ENCODE measurements at regions not wholly inside any gene's neighbourhood (a gene's known extent, or its start where the extent isn't known, plus 50 kb on each side); places are given as distances from the start of the nearest gene placed in this dataset.

GRCh38 chr10:33386926-33387325 is 52.5 kb upstream of the NRP1 start:
- Histone ChIP-seq H2BK15ac (ENCODE audit: low read length) (no peak overlapping the region), H3K79me2 (ENCODE audit: control insufficient read depth in 1 of 2, insufficient read depth in 2 of 2, low read length in 2 of 2) (no peaks in the 10 kb centered on the region), H4K5ac (ENCODE audit: insufficient read length, low read depth, low read length) (no peak overlapping the region), H3K4me2 (ENCODE audit: insufficient read depth in 1 of 2, low read depth in 2 of 2, low read length in 2 of 2) (no peak overlapping the region), H3K27ac (ENCODE audit: low read depth, low read length) (no peak overlapping the region), H2BK5ac (ENCODE audit: low read depth, low read length) (no peak overlapping the region), H3K9me3 (ENCODE audit: insufficient read depth in 2 of 2, low read depth in 1 of 2, low read length in 1 of 2) (no peaks in the 10 kb centered on the region), H3K23me2 (ENCODE audit: low read depth, low read length) (no peaks in the 10 kb centered on the region), H3K56ac (replicated peaks; ENCODE audit: insufficient read length, low read depth, low read length) (no peak overlapping the region), H2AK5ac (ENCODE audit: low read depth, low read length) (no peak overlapping the region), H3K79me1 (ENCODE audit: low read depth, low read length) (no peaks in the 10 kb centered on the region), H3K18ac (ENCODE audit: extremely low read depth, low read length) (no peak overlapping the region), H3K4me3 (ENCODE audit: extremely low read depth in 1 of 4, insufficient read depth in 2 of 4, low read depth in 3 of 4, low read length in 4 of 4) (no peak overlapping the region), H3K4ac (replicated peaks; ENCODE audit: insufficient read length, low read depth, low read length) (no peak overlapping the region), H4K91ac (replicated peaks; ENCODE audit: insufficient read length, low read length) (no peak overlapping the region), H2BK120ac (replicated peaks; ENCODE audit: low read depth, low read length) (no peak overlapping the region), H3K27me3 (replicated peaks in 1 of 4; ENCODE audit: control insufficient read depth in 3 of 4, extremely low read depth in 1 of 4, insufficient read depth in 3 of 4, low read length in 3 of 4) (no peaks in the 10 kb centered on the region), H2BK20ac (ENCODE audit: low read length) (no peak overlapping the region), H3K14ac (ENCODE audit: insufficient read length) (no peak overlapping the region), H3K9ac (replicated peaks in 1 of 4; ENCODE audit: extremely low read depth in 1 of 4, low read depth in 3 of 4, low read length in 3 of 4) (no peak overlapping the region), H2AFZ (ENCODE audit: low read length) (no peak overlapping the region), H3K23ac (ENCODE audit: insufficient read length) (no peak overlapping the region), H4K20me1 (replicated peaks in 1 of 2; ENCODE audit: control insufficient read depth in 1 of 2, insufficient read depth in 2 of 2, low read length in 2 of 2) (no peaks in the 10 kb centered on the region), H3K4me1 (replicated peaks in 1 of 4; ENCODE audit: control insufficient read depth in 3 of 4, insufficient read depth in 4 of 4, low read length in 3 of 4) (peaks cover 0 to 5% (median 2%) of the 10 kb centered on the region in 4 experiments; a peak in 2 of 7 replicates), H2BK12ac (ENCODE audit: low read depth, low read length) (no peak overlapping the region), H4K8ac (ENCODE audit: extremely low read depth, insufficient read depth, low read length) (no peak overlapping the region), H3K36me3 (ENCODE audit: control insufficient read depth in 2 of 4, insufficient read depth in 4 of 4, low read length in 3 of 4) (no peaks in the 10 kb centered on the region)
- no peak for FAIRE-seq
- WGBS, 2 experiments (ENCODE audit: extremely low coverage in 1 of 2, insufficient coverage in 1 of 2, insufficient read length in 1 of 2, insufficient replicate concordance in 2 of 2, low coverage in 1 of 2, low lambda C conversion rate in 2 of 2, missing lambda C conversion rate in 1 of 2): 100% methylated on average over 2 of the region's 2 CpGs; no CpG with 5 or more reads in 1 of the 2 experiments
- TF ChIP-seq CHD1 (IDR thresholded peaks at IDR 0.05; ENCODE audit: low read depth, low read length) (no peak), SUZ12 (IDR thresholded peaks at IDR 0.05; ENCODE audit: low read length) (no peak), TEAD4 (IDR thresholded peaks at IDR 0.05; ENCODE audit: low read depth, low read length) (no peak), ZNF274 (IDR thresholded peaks at IDR 0.05; ENCODE audit: borderline replicate concordance, extremely low read depth, low read length) (no peak), SIX5 (IDR thresholded peaks at IDR 0.05; ENCODE audit: low read depth, low read length) (no peak), SP4 (IDR thresholded peaks at IDR 0.05; ENCODE audit: low read length) (no peak), HDAC2 (IDR thresholded peaks at IDR 0.05; ENCODE audit: borderline replicate concordance in 1 of 2, low read depth in 2 of 2, low read length in 2 of 2) (no peak), JUN (IDR thresholded peaks at IDR 0.05; ENCODE audit: low read depth, low read length) (no peak), TAF7 (optimal IDR thresholded peaks at IDR 0.05; ENCODE audit: borderline replicate concordance, low read depth, low read length) (no peak), HDAC6 (IDR thresholded peaks at IDR 0.05; ENCODE audit: low read depth, low read length) (no peak), POU5F1 (IDR thresholded peaks at IDR 0.05; ENCODE audit: low read depth, low read length) (no peak), CREB1 (IDR thresholded peaks at IDR 0.05) (no peak), RBBP5 (IDR thresholded peaks at IDR 0.05; ENCODE audit: borderline replicate concordance, low read depth, low read length) (no peak), CEBPB (IDR thresholded peaks at IDR 0.05; ENCODE audit: low read depth, low read length) (no peak), USF2 (IDR thresholded peaks at IDR 0.05; ENCODE audit: low read length) (no peak)
- no peak for DNase-seq (ENCODE audit: low read depth in 1 of 2, low spot score in 2 of 2)
- CTCF ChIA-PET (ENCODE audit: partially characterized antibody): no interaction called here
- POLR2A ChIA-PET (ENCODE audit: partially characterized antibody): no interaction called here

All from H1 (cell line).